Karpas-422 (cell line): ENCODE measurements at regions not wholly inside any gene's neighbourhood (a gene's known extent, or its start where the extent isn't known, plus 50 kb on each side); places are given as distances from the start of the nearest gene placed in this dataset.
A peak's percentile ranks its signal among the peaks of the same experiment; 100 is the strongest.

Source experiments
- DNase-seq: peaks from one replicate; pipeline ENCODE4 v3.0.0-alpha.2; 2015
- H2AFZ ChIP-seq: fragments of 200-600 bp; sonication (generic); 2 replicates; pipeline ENCODE4 v1.6.1; 2014; ENCODE audit warnings: antibody characterized with exemption, low read length, mixed read lengths
- H3K27ac ChIP-seq: fragments of 200-600 bp; sonication (generic); 2 replicates; pipeline ENCODE4 v1.5.1; 2014; ENCODE audit warnings: mild to moderate bottlenecking, low read length, moderate library complexity
- H3K27me3 ChIP-seq: fragments of 200-600 bp; sonication (generic); 2 replicates; pipeline ENCODE4 v1.6.1; 2014; ENCODE audit warnings: low read length, mixed read lengths
- H3K36me3 ChIP-seq: fragments of 200-600 bp; sonication (generic); 2 replicates; pipeline ENCODE4 v1.6.1; 2014; ENCODE audit warnings: low read length, mixed read lengths; ENCODE audit not compliant: insufficient read depth
- H3K4me1 ChIP-seq: fragments of 200-600 bp; sonication (generic); 2 replicates; pipeline ENCODE4 v1.6.1; 2014; ENCODE audit warnings: mild to moderate bottlenecking, low read length, mixed read lengths
- H3K4me2 ChIP-seq: fragments of 200-600 bp; sonication (generic); 2 replicates; pipeline ENCODE4 v1.6.1; 2014; ENCODE audit warnings: low read length, low read depth, mild to moderate bottlenecking; ENCODE audit not compliant: poor library complexity, severe bottlenecking
- H3K4me3 ChIP-seq: fragments of 200-600 bp; sonication (generic); 2 replicates; pipeline ENCODE4 v1.5.1; 2014; ENCODE audit warnings: mild to moderate bottlenecking, antibody characterized with exemption, low read length, mixed read lengths
- H3K79me2 ChIP-seq: fragments of 200-600 bp; sonication (generic); 2 replicates; pipeline ENCODE4 v1.6.1; 2014; ENCODE audit warnings: mild to moderate bottlenecking, low read length, mixed read lengths
- H3K9ac ChIP-seq: fragments of 200-600 bp; sonication (generic); 2 replicates; pipeline ENCODE4 v1.6.0; 2014; ENCODE audit warnings: low read length
- H3K9me2 ChIP-seq: fragments of 200-600 bp; sonication (generic), shearing (Covaris generic); replicated peaks from 2 replicates; pipeline ENCODE4 v1.6.0; 2014; ENCODE audit warnings: mild to moderate bottlenecking, low read length, moderate library complexity; ENCODE audit not compliant: insufficient read depth
- H3K9me3 ChIP-seq: fragments of 300-700, 200-600 bp; sonication (generic); 2 replicates; pipeline ENCODE4 v1.6.1; 2014; ENCODE audit warnings: low read length, mixed read lengths
- H4K20me1 ChIP-seq: fragments of 200-600 bp; sonication (generic); 2 replicates; pipeline ENCODE4 v1.6.1; 2014; ENCODE audit warnings: mild to moderate bottlenecking, antibody characterized with exemption, low read length, low read depth; ENCODE audit not compliant: insufficient read depth

DNA sequence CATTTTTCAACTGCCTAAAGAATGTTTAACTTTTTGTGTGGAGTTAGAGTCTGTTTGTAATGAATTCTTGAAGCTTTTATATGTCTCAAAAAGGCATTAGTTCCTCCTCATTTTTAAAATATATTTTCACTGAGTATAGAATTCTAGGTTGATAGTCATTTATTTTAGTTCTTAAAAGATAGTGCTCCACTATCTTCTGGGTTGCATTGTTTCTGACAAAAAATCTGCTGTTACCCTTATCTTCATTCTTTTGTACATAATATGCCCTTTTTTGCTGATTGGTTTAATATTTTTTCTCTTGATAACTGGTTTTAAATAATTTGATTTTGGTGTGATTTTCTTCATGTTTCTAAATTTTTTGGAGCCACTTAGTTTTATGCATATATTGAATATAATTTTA lies 754.7 kb upstream of the GYPC start:
- Histone ChIP-seq H3K36me3 (no peaks in the 10 kb centered on the region; the same call in 1 of the 2 replicates), H3K4me3 (no peak overlapping the region), H3K27ac (no peak overlapping the region), H3K9me3 (peaks cover 24% of the 10 kb centered on the region), H3K27me3 (no peaks in the 10 kb centered on the region), H2AFZ (no peak overlapping the region), H4K20me1 (no peaks in the 10 kb centered on the region), H3K4me1 (no peaks in the 10 kb centered on the region), H3K79me2 (no peaks in the 10 kb centered on the region), H3K4me2 (no peak overlapping the region), H3K9ac (no peak overlapping the region), H3K9me2 (no peaks in the 10 kb centered on the region)
- no peak for DNase-seq

DNA sequence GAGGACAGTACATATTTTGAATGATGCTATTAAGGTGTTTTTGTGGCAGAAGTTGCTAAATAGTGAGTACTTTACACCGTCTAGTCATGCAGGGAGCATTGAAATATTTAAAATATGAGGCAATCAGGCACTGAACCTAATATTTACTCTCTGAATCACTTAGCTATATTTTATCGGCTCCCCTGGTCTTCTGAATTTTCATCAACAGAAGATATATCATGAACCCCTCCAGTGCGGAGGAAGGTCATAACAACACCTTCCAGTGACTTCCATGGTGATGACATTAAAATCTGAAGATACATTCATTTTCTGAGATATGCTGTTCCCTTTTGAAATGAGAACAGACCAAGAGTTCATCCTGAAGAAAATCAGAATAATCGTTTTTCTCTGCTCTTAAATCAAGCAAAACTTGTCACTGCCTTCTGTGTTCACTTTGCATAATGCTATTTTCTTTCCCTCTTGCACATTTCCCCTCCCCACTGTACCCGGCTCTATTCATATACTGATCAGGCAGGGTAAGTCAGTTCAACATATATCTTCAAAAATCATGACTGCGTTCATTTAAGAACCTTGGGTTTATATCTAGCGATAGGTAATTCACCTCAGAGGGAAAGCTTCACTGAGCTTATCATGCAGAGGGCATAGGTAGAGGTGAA lies 729.9 kb upstream of the GYPC start:
- H3K9me2 ChIP-seq: no peaks in the 10 kb centered on the region
- peak overlapping the region; percentile 83 for H3K4me2 ChIP-seq
- H3K4me3 ChIP-seq: peak overlapping the region; percentile 61
- H3K36me3 ChIP-seq: no peaks in the 10 kb centered on the region
- peak overlapping the region; percentile 92 for H3K27ac ChIP-seq
- peak overlapping the region; percentile 49 for H2AFZ ChIP-seq
- H3K9me3 ChIP-seq: no peaks in the 10 kb centered on the region
- peak; percentile 82 for DNase-seq
- peak overlapping the region; percentile 66 for H3K9ac ChIP-seq
- H3K79me2 ChIP-seq: no peaks in the 10 kb centered on the region
- peaks cover 77% of the 10 kb centered on the region for H3K4me1 ChIP-seq
- no peaks in the 10 kb centered on the region for H3K27me3 ChIP-seq
- H4K20me1 ChIP-seq: no peaks in the 10 kb centered on the region

DNA sequence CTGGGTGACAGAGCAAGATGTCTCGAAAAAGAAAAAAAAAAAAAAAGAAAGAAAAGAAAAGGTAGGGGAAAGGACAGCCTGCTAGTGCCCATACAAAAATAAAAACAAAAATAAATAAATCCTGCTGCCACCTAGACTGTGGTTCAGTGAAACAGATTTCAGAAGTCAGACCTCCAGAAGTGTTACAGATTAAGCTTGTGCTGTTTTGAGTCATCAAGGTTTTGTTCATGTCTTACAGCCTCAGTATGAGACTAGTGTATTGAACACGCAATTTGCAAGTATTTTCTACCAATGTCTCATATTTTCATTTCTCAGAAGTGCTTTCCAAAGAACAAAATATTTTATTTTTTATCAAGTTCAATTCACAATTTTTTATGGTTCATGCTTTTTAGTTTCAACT lies 720.4 kb upstream of the GYPC start:
- Histone ChIP-seq H3K36me3 (0 out of 2 replicates have a peak, but pooled peaks cover 2% of the 10 kb centered on the region), H3K27ac (no peak overlapping the region), H3K79me2 (no peaks in the 10 kb centered on the region), H2AFZ (no peak overlapping the region), H3K9ac (no peak overlapping the region), H4K20me1 (no peaks in the 10 kb centered on the region), H3K4me1 (peaks cover 30% of the 10 kb centered on the region), H3K4me3 (no peak overlapping the region), H3K9me2 (no peaks in the 10 kb centered on the region), H3K9me3 (peaks cover 3% of the 10 kb centered on the region; the same call in 1 of the 2 replicates), H3K4me2 (no peak overlapping the region), H3K27me3 (no peaks in the 10 kb centered on the region)
- DNase-seq: no peak

DNA sequence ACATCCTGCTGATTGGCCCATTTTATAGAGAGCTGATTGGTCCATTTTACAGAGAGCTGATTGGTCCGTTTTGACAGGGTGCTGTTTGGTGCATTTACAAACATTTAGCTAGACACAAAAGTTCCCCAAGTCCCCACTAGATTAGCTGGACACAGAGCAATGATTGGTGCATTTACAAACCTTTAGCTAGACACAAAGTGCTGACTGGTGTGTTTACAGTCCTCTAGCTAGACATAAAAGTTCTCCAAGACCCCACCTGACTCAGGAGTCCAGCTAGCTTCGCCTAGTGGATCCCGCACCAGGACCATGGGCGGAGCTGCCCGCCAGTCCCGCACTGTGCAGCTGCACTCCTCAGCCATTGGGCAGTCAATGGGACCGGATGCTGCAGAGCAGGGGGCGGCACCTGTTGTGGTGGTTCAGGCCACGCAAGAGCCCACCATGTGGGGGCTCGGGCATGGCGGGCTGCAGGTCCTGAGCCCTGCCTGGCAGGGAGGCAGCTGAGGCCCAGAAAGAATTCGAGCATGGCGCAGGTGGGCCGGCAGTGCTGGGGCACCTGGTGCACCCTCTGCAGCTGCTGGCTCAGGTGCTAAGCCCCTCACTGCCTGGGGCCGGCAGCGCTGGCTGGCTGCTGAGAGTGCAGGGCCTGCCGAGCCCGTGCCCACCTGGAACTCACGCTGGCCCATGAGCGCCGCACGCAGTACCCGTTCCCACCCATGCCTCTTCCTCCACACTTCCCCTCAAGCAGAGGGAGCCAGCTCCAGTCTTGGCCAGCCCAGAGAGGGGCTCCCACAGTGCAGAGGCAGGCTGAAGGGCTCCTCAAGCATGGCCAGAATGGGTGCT lies 713.2 kb upstream of the GYPC start:
- Histone ChIP-seq H3K36me3 (peaks cover 6% of the 10 kb centered on the region; the same call in 1 of the 2 replicates), H3K9me3 (peaks cover 14% of the 10 kb centered on the region), H3K4me2 (no peak overlapping the region), H2AFZ (no peak overlapping the region), H3K9me2 (no peaks in the 10 kb centered on the region), H3K79me2 (no peaks in the 10 kb centered on the region), H3K27ac (no peak overlapping the region), H3K4me3 (no peak overlapping the region), H3K9ac (no peak overlapping the region), H3K4me1 (peaks cover 16% of the 10 kb centered on the region; the same call in 1 of the 2 replicates), H3K27me3 (no peaks in the 10 kb centered on the region), H4K20me1 (no peaks in the 10 kb centered on the region)
- DNase-seq: no peak

DNA sequence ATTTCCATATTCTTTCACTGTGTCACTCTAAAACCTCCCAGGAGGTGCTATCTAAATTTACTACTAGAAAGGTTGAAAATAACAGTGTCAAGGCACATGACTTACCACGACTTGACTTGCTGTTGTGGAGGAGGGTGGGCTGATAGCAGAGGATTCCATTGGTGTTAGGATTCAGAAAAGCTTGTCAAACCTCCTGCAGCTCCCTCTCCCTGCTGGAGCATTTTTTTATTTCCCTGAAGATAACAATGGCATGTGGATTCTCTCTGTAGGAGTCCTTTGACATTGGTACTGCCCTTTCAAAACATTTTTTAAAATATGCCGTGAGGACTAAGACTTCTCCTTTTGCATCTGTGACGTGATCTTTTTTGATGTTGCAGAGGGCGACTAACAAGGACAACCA lies 696.9 kb upstream of the GYPC start:
- Histone ChIP-seq H4K20me1 (no peaks in the 10 kb centered on the region), H3K4me3 (no peak overlapping the region), H3K79me2 (no peaks in the 10 kb centered on the region), H3K4me1 (peaks cover 6% of the 10 kb centered on the region; the same call in 1 of the 2 replicates), H3K4me2 (no peak overlapping the region), H3K9ac (no peak overlapping the region), H2AFZ (no peak overlapping the region), H3K36me3 (no peaks in the 10 kb centered on the region), H3K27ac (no peak overlapping the region), H3K9me2 (no peaks in the 10 kb centered on the region), H3K9me3 (peaks cover 4% of the 10 kb centered on the region; the same call in 1 of the 2 replicates), H3K27me3 (no peaks in the 10 kb centered on the region)
- DNase-seq: no peak

DNA sequence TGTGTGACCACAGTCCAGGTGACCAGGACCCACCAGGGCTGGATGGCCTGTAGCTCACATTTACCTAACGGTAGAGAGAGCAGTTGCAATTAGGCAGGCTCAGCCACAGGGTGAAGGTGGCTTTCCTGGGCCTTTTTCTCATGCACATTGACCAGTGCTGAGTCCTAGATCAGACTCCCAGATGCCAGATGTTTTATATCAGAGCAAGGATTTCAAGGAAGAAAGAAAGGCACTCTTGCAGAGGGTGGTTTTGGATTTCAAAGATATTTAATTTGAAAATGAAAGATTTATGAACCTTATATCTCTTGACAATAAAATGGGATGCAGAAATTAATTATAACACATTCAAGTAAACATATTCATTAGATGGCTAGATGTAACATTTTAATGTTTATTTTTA lies 694.2 kb upstream of the GYPC start:
- Histone ChIP-seq H3K27me3 (no peaks in the 10 kb centered on the region), H3K9me2 (no peaks in the 10 kb centered on the region), H4K20me1 (no peaks in the 10 kb centered on the region), H3K4me1 (peaks cover 3% of the 10 kb centered on the region; the same call in 1 of the 2 replicates), H3K9ac (no peak overlapping the region), H3K27ac (no peak overlapping the region), H3K79me2 (no peaks in the 10 kb centered on the region), H3K4me2 (no peak overlapping the region), H3K36me3 (no peaks in the 10 kb centered on the region), H3K9me3 (no peaks in the 10 kb centered on the region), H2AFZ (peak overlapping the region; percentile 84), H3K4me3 (no peak overlapping the region)
- no peak for DNase-seq

DNA sequence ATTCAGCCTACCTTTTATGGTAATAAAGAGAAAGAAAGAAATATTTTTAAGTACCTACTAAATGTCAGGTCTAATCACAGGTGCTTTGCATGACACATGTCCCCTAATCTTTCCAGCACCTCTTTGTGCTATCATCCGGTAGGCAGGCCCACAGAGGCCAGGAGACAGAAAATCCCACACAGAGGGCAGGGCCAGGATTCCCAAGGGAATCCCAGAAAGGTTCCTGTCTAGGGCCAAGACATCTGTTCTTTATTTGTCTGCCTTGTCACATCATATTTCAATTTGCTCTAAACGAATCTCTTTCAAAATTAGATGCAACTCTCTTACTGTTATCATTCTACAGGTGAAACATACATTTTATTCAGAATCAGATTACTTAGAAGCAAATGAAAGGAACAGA lies 676.1 kb upstream of the GYPC start:
- Histone ChIP-seq H2AFZ (peak overlapping the region; percentile 40; the same call in 1 of the 2 replicates), H3K4me3 (peak overlapping the region; percentile 4; the same call in 1 of the 2 replicates), H3K4me2 (peak overlapping the region; percentile 45), H3K9me2 (no peaks in the 10 kb centered on the region), H3K4me1 (peaks cover 30% of the 10 kb centered on the region), H3K36me3 (no peaks in the 10 kb centered on the region), H3K79me2 (no peaks in the 10 kb centered on the region), H3K27me3 (no peaks in the 10 kb centered on the region), H3K9ac (peak overlapping the region; percentile 20), H4K20me1 (no peaks in the 10 kb centered on the region), H3K27ac (peak overlapping the region; percentile 59), H3K9me3 (no peaks in the 10 kb centered on the region)
- DNase-seq: peak; percentile 72

DNA sequence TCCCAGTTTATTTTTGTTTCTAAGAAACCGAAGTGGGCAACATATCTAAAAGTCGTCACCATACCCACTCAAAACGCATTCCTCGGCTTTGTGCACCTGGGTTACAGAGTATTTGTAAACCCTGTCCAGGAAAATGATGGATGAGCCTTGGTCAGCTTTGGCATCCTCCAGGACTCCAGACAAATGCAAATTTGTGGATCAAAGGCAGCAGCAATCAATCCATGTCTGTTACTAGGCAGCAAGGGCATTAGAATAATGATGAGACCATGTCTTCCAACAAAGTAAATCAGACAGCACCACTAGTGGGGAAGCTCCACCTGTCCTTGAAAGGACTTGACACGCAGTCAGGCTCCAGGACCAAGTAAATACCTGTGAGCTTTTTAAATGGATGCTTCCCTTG lies 672.6 kb upstream of the GYPC start:
- H3K79me2 ChIP-seq: no peaks in the 10 kb centered on the region
- H3K4me3 ChIP-seq: no peak overlapping the region
- no peaks in the 10 kb centered on the region for H3K36me3 ChIP-seq
- no peak overlapping the region for H2AFZ ChIP-seq
- H3K4me2 ChIP-seq: no peak overlapping the region
- H3K27me3 ChIP-seq: no peaks in the 10 kb centered on the region
- H3K9ac ChIP-seq: no peak overlapping the region
- DNase-seq: no peak
- no peak overlapping the region for H3K27ac ChIP-seq
- H3K9me2 ChIP-seq: no peaks in the 10 kb centered on the region
- peaks cover 32% of the 10 kb centered on the region for H3K4me1 ChIP-seq
- no peaks in the 10 kb centered on the region for H3K9me3 ChIP-seq
- H4K20me1 ChIP-seq: no peaks in the 10 kb centered on the region
